ENCODE measurements at regions not wholly inside any gene's neighbourhood (a gene's known extent, or its start where the extent isn't known, plus 50 kb on each side); places are given as distances from the start of the nearest gene placed in this dataset.
"Not testable (repeated sequence)": the region's sequence is repeated elsewhere in the genome, so short reads cannot be mapped to it uniquely, and the experiment has no call there.

DNA sequence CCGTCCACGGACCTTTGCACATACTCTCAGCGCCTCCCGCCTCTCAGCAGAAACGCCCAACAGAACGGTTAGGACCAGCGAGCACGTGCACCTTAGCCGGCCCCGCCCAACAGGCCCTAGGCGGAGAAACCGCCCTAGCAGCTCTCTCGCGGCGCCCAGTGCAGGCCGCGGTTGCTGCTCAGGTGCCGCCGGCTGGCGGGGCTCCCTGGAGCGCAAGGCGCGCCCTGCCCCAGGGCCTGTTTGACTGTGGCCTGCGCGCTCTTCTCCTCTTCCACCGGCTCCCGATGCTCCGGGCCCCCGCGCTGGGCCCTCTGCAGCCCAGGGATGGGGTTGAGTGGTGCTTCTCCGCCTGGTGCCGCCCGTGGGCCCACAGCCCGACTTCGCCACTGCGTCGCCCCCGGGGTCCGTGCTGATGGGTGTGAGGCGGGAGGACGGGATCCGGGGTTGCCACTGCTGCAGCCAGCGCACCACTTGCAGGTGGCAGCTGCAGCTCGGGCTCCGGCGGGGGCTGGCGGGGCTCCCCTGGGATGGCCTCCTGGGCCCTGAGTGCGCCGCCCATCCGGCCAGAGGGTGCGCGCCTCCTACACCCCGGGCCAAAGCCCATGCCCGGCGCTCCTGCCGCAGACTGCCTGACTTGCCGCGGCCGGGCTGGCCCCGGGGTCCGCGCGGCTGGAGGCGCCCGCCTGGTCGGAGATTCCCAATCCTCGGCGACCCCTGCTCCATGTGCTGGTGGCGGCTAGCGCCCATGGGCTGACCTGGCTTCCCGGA, 1889.4 kb upstream of the CDH9 start:
- DNase-seq (ENCODE audit: low spot score), result no peak

DNA sequence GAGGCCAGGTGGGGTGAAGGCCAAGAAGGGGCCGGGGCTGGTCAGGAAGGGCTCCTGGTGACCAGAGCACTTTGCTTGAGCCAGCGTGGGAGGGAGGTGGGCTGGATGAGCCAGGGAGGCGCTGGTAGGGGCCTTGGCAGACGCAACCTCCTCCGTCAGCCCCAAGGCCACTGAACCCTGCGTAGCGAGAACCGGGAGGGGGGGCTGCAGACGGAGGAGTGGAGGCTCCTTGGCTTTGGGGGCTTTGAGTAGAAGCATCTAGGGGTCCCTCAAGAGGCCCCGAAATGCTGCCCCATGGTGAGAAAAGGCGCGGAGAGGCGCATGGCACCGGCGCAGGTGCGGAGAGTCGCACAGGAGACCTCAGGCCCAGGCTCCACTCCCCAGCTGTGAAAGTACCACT, 1888.0 kb upstream of the CDH9 start:
- DNase-seq (ENCODE audit: low spot score), result no peak

DNA sequence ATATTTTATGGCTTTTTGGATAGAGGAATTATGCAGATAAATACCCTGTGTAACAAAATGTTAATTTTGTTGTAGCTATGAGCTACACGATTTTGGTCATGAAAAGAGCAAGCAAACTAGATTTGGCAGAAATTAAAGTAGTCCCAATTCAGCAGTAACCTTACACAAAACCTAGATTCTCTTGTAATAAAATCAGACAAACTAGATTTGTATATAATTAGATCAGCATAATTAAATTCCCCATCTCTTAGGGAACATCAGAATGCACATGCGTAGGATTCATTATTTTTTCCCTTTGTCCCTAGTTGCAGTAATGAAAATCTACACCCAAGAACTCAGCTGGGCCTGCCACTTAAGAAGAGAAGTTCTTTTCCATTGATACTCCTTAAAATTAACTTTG, 1879.2 kb upstream of the CDH9 start:
- no peak for DNase-seq (ENCODE audit: low spot score)

DNA sequence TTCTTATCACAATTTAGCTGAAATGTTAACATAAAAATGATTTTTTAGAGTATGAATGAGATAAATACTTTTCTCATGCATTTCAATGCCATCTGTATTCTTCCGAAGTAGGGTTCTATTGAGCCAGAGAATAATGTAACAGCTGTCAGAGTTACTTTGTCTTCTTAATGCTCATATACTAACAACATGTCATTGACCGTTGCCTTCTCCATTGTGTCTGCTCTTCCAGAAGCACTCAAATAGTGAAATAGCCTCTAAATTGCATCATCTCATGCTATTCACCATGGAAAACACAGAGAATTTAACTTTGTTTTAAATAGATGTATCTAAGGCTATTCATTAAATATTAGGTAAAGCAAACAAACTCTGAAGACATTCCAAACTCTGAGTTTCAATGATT, 1875.9 kb upstream of the CDH9 start:
- DNase-seq (ENCODE audit: low spot score), result no peak

DNA sequence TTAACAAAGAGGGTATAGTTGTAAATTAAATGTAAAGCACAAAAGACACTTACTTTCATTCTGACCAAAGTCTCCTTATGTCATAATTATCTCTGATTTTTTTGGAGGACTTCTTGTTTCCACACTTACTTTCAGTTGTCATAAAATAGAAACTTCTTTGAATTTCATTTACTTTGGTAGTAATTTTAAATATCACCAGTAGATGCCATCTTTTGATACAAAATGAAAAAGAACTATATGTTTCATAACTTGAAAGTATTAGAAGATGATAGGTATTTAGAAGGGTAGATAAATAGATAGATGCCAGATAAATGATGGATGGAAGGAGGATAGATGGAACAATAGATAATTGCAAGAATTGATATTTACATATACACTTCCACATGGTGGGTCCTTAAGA, 1865.3 kb upstream of the CDH9 start:
- DNase-seq (ENCODE audit: low spot score), result no peak

DNA sequence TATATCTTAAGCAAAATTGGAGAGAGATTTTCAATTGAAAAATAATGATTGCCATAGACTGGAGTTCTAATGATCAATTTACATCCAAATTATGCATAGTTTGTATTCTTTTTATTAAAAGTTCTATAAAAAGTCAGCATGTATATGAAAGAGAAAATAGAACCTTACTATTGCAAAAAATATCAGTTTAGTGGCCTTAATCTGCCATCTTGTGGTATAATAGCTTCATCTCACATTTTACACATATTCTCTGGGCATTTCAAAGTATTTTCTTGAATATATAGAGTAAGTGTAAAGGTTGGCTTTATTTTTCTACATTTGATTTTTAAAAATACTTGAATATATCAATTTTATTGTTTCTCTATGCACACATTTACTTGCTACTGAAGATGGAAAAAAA, 1858.6 kb upstream of the CDH9 start:
- no peak for DNase-seq (ENCODE audit: low spot score)

DNA sequence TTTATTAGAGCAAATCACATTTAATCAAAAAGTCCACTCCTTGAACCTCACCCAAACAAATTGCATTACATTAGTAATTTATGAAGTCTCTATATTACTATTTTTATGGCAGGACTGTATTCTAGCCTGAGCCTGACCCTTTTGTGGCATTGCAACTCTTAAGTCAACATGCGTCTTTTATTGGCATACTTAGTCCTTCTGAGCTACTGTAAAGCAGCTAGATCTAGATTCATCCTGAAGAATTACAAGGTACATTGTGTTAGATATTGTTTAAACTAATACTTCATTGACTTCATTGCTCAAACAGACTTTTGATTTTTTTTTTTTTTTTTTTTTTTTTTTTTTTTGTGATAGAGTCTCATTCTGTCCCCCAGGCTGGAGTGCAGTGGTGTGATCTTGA, 1842.5 kb upstream of the CDH9 start:
- DNase-seq (ENCODE audit: low spot score), result no peak

DNA sequence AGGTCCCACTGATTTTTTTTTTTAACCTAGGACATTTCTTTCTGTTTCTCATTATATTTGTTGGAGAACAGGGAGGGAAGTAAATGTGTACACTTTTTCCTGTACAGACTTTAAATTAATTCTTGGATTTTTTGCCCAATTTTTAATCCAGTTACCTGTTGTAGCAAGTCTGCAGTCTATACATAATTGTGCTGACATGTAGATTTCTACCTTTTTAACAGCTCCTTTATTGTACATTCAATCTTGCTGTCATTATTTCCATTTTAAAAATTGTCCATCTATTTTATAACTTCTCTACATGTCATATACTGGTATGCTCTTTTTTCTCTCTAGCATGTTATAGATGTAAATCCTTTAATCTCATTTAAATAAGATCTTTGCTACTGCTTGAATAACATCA, 1838.7 kb upstream of the CDH9 start:
- DNase-seq (ENCODE audit: low spot score), result no peak

DNA sequence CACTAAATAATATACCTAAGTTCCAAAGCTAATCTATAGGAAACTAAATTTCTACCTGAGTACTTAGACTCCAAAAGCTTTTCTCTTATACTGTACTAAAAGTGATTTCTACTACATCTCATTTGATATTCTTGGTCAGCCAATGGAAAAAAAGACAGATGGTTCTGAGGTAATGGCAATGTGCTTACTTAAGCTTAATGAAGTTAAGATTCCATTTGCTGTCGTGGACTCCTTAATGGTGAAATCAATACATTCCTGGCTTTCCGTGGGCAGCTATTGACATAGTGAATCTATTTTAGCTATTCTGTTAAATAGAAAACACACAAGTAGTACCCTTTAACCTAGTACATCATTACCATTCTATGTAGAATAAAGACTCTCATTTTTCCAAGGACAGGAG, 1825.6 kb upstream of the CDH9 start:
- DNase-seq (ENCODE audit: low spot score), result no peak

DNA sequence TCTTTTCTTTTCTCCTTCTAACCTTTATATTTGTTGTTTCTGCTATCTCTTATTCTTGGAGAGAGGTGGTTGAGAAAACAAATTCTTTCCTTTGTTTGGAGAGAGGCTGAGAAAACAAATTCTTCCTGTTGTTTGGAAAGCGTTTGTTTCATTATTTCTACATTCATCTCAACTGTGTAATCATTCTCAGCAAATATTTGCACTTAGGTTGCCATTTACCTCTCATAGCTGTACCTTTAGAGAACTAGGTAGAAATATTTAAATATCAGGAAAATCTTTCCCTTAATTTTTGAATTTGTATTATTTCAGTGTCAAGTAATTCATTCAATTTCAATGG, 1824.4 kb upstream of the CDH9 start:
- DNase-seq (ENCODE audit: low spot score), result no peak

DNA sequence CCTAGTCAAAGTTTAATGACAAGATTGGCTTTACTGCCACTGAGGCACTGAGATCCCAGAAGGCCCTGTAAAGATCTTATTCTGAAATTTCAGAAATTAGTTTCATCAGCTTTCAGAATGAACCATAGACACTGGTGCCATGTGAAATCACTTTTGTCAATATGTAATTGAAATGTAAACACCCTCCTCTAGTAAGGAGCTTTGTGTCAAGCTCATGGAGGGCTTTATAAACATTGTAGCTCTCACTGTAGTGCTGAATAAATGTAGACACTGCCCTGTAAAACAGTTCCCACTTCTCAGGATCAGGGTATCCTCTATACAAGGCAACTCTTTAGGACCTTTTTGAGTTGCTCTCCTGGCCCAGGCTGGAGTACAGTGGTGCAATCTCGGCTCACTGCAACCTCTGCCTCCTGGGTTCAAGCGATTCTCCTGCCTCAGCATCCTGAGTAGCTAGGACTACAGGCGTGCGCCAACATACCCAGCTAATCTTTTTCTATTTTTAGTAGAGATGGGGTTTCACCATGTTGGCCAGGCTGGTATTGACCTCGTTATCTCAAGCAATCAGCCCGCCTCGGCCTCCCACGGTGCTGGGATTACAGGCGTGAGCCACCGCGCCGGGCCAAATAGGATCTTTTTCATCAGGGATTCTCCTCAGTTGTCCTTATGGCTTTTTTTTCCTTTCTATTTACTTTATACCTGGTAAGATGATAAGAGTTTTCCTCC, 1823.9 kb upstream of the CDH9 start:
- no peak for DNase-seq (ENCODE audit: low spot score)

DNA sequence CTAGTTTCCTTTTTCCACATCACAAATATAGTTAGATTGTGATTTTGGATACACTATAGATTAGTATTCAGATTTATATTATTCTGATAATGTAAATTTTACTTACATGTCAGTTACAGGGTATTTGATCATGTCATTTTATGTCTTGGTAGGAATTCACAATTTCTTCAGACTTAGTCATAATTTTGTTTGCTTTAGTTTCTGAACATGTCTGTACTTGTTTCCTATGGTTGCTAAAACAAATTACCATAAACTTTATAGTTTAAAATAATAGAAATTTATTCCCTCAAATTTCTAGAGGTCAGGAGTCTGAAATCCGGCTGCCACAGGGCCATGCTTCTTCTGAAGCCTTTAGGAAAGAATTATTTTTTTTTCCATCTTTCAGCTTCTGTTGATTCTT, 1817.2 kb upstream of the CDH9 start:
- no peak for DNase-seq (ENCODE audit: low spot score)

DNA sequence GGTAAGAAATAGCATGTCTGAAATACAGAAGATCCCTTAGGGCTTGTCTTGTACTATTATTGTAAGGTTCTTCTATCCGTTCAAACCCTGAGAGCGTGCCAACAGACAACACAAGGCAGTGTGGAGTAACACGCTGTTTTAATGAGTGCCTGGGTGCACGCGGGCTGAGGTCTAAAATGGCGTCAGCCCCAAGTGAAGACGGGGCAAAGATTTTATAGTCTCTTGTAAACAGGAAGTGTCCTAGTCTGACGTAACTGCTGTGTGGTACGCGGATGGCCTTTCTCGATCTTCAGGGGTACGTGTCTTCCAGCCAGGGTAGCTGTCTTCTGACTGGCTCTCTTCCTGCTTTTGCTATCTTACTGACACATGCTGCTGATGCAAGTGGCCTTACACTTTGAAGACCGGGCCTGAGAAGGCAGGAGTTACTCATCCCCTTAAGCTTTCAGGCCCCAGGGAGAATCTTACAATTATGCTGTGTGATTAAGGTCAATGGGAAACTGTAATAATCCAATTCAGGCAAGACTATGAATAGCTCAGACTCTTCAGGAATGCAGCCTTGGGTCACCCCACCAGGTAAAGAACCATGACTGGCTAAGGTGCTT, 1812.0 kb upstream of the CDH9 start:
- no peak for DNase-seq (ENCODE audit: low spot score)

DNA sequence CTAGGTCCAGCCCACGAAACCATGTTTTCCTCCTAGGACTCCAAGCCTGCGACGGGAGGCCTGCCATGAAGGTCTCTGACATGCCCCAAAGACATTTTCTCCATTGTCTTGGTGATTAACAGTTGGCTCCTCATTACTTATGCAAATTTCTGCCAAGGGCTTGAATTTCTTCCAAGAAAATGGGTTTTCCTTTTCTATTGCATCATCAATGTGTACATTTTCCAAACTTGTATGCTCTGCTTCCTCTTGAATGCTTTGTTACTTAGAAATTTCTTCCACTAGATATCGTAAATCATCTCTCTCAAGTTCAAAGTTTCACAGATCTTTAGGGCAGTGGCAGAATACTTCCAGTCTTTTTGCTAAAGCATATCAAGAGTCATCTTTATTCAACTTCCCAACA, 1792.7 kb upstream of the CDH9 start:
- no peak for DNase-seq (ENCODE audit: low spot score)

DNA sequence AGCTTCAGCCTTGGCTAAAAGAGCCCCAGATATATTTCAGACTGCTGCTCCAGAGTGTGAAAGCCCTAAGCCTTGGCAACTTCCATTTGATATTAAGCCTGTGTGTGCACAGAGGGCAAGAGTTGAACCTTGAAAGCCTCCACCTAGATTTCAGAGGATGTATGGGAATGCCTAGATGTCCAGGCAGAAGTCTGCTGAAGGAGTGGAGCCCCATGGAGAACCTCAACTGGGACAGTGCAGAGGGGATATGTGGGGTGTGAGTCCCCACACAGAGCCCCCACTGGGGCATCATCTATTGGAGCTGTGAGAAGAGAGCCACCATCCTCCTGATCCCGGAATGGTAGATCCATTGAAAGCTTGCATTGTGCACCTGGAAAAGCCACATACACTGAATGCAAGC, 1784.8 kb upstream of the CDH9 start:
- DNase-seq (ENCODE audit: low spot score), result no peak

DNA sequence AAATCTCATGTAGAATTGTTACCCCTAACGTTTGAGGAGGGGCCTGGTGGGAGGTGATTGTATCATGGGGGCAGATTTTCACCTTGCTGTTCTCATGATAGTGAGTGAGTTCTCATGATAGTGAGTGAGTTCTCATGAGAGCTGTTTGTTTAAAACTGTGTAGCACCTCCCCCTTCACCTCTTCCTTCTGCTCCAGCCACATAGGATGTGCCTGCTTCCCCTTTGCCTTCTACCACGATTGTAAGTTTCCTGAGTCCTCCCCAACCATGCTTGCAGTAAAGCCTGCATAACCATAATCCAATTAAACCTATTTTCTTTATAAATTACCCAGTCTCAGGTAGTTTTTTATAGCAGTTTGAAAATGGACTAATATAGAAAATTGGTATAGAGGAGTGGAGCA, 1783.7 kb upstream of the CDH9 start:
- DNase-seq (ENCODE audit: low spot score), result no peak

DNA sequence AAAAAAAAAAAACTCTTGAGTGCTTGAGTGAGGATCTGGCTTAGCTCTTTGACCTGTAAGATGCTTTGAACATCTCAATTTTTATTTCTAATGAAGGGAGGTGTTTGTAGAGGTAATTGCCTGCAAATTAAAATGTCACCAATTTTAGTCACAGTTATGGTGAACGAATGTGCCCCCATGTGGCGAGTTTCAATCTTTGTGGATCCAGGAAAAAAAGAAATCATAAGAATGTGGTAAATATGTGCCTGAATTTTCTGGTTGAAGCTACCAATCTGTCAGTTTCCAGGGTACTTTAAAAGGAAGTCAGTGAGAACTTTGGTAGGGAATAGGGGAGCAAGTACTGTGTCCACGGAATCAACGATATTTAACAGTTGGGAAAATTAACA, 1772.4 kb upstream of the CDH9 start:
- no peak for DNase-seq (ENCODE audit: low spot score)

DNA sequence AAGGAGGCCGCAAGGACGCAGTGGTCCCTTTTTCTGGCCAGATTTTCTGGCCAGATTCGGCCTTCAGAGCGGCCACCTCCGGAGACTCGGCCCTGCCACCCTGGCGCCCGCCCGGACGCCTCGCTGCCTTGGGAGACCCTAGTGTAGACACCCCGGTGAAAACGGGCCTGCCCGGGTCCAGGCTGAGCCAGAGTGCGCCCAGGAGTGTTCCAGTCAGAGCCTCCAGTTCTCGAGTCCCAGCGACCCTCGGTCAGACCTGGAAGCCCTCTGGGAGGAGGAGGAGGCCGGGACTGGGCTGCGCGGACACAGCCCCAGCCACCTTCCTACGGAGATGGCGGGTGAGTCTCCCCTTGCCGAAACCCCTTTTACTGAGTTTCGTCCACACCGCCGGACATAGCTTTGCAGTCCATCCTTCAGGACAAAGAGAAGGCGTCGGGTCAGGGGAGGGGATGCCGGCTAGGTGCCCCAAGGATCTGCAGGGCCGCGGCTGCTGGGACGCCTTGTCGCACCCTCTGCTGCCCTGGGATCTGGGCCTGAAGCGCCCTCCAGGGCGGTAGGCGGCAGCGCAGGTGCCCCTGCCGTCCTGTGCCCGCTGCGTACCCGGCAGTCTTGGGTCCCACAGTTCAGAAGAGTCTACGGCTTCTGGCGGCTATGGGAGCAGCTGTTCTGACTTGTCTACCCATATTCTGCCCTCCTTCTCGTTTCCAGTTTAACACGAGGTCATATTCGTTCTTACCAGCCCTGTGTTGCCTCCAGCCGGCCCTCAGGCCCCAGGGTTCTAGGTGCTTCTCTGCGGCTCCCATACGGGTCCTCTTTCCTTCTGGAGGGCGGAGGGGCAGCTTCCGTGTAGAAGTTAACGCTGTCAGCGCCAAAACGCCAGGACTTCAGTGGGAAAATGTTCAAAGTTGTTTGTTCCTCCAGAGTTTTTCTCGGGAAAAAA, 1771.7 kb upstream of the CDH9 start:
- no peak for DNase-seq (ENCODE audit: low spot score)

DNA sequence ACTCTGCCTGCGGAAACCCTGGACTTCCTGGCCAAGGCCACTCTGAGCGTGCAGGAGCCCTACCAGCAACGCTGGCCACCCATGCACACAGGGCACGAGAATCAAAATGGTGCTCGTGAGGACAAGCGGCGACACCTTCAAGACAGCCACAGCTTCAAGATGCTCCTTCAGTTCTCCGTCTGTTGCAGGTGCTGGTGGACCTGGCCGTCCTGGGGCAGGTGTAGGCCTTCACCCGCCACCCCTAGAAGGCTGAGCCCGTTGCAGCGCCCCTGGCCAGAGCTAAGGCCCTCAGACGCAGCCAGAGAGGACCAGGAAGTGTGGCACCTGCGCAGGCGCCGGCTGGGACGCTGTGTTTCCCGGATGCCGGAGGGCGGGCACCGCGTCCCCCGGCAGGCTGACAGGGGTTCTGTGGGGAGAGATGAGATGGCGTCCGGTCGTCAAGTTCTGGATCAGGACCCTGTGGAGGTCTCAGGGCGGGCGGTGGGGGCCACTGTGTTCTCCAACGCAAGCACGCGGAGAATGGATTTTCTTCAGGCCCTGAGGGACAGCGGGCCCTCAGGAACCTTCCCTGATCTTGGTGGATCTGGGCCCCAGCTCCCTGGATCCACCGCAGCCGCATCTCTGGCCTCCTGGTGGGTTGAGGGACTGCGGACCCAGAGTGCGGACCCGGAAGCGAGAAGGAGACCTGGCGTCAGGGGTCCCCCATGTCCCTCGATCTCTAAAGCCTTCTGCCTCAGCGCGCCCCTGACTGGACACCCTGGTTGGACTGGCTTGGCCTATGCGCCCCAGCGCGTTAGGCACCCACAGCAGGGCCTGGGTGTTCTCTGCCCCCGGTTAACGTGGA, 1770.8 kb upstream of the CDH9 start:
- DNase-seq (ENCODE audit: low spot score), result no peak

DNA sequence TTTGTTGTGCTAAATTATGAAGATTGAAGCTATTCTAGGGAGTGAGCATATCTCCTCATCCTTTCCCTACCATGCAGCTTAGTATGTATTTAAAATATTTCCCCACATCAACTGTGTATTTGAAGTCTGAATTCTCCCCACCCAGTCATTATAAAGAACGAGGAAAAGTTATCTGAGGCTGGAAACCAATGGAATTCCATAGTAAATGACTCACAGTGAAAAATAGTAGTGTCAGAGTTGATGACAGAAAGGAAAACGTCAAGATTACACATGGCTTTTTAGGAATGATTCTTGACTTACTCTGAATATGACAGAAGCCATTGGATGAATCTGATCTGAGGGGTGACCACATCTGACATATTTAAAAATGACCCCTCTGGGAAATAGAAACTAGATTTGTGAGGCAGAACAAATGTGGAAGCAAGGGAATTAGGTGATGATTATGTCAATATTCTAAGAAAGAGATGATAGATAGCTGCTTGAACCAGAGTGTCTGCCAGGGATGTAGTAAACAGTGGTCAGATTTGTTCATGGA, 1768.9 kb upstream of the CDH9 start:
- no peak for DNase-seq (ENCODE audit: low spot score)

DNA sequence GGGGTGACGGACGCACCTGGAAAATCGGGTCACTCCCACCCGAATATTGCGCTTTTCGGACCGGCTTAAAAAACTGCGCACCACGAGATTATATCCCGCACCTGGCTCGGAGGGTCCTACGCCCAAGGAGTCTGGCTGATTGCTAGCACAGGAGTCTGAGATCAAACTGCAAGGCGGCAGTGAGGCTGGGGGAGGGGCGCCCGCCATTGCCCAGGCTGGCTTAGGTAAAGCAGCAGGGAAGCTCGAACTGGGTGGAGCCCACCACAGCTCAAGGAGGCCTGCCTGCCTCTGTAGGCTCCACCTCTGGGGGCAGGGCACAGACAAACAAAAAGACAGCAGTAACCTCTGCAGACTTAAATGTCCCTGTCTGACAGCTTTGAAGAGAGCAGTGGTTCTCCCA, 1760.6 kb upstream of the CDH9 start:
- DNase-seq (ENCODE audit: low spot score), result not testable (repeated sequence)

Measured in ureter (tissue), 1 donor.